Neural progenitor cell (in vitro differentiated cells): ENCODE measurements at regions not wholly inside any gene's neighbourhood (a gene's known extent, or its start where the extent isn't known, plus 50 kb on each side); places are given as distances from the start of the nearest gene placed in this dataset.

Experiments used
- EZH2 ChIP-seq: fragments of 200-600 bp; sonication (generic); IDR thresholded peaks from 2 replicates; pipeline ENCODE4 v1.6.1; 2017; ENCODE audit warnings: antibody characterized with exemption, mild to moderate bottlenecking, moderate library complexity
- EZH2phosphoT487 ChIP-seq: fragments of 200-600 bp; sonication (generic); IDR thresholded peaks from 2 replicates; pipeline ENCODE4 v1.6.1; 2017; ENCODE audit warnings: antibody characterized with exemption
- TF ChIP-seq, protein P1 (sequence below): fragments of 200-600 bp; sonication (generic); IDR thresholded peaks from 2 replicates; pipeline ENCODE4 v1.5.1; 2017; ENCODE audit warnings: antibody characterized with exemption, mild to moderate bottlenecking

DNA sequence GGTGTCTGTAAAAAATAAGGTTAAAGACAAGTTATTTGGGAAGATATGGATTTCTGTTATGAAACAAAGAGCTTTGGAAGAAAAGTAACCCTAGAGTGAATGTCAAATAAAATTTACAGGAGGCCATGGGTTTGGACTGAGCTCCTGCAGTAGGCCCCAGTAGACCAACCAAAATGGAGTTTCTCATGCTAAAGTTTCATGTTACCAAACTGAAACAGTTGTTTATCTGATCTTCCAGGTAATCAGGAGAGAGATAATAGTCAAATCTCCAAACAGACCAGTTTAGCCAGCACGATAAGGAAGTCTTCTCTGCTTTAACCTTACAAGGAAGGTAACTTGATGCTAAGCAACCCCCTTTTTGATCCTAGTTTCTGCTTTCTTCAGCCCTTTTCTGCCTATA is 60.7 kb upstream of the ICA1 start:
- TF ChIP-seq, protein P1, sequence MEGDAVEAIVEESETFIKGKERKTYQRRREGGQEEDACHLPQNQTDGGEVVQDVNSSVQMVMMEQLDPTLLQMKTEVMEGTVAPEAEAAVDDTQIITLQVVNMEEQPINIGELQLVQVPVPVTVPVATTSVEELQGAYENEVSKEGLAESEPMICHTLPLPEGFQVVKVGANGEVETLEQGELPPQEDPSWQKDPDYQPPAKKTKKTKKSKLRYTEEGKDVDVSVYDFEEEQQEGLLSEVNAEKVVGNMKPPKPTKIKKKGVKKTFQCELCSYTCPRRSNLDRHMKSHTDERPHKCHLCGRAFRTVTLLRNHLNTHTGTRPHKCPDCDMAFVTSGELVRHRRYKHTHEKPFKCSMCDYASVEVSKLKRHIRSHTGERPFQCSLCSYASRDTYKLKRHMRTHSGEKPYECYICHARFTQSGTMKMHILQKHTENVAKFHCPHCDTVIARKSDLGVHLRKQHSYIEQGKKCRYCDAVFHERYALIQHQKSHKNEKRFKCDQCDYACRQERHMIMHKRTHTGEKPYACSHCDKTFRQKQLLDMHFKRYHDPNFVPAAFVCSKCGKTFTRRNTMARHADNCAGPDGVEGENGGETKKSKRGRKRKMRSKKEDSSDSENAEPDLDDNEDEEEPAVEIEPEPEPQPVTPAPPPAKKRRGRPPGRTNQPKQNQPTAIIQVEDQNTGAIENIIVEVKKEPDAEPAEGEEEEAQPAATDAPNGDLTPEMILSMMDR, result no peak
- TF ChIP-seq EZH2 (no peak), EZH2phosphoT487 (no peak)
